ENCODE measurements at regions not wholly inside any gene's neighbourhood (a gene's known extent, or its start where the extent isn't known, plus 50 kb on each side); places are given as distances from the start of the nearest gene placed in this dataset.

- no peak for TF ChIP-seq ZNF70 (CRISPR knock-in tag; IDR thresholded peaks at IDR 0.05)
- TF ChIP-seq RARB (CRISPR knock-in tag; IDR thresholded peaks at IDR 0.05) = no peak
- no peak for TF ChIP-seq ISL1 (CRISPR knock-in tag; IDR thresholded peaks at IDR 0.05)
- no peak for TF ChIP-seq SNAI2 (CRISPR knock-in tag; IDR thresholded peaks at IDR 0.05)
Observed at GRCh38 chr12:18859400-18859799, 121.5 kb downstream of the CAPZA3 start.
